Transverse colon (tissue), 4 donors: ENCODE measurements at regions not wholly inside any gene's neighbourhood (a gene's known extent, or its start where the extent isn't known, plus 50 kb on each side); places are given as distances from the start of the nearest gene placed in this dataset.

Experiments
- DNase-seq: peaks from one replicate; pipeline ENCODE4 v3.0.0-alpha.2; 2019
- H3K27ac ChIP-seq, 4 donors: fragments of 200-600 bp; sonication (generic); 2 replicates each; pipeline ENCODE4 v1.5.1; 2016 to 2018; ENCODE audit warnings: inconsistent platforms in 4 of 4
- H3K27me3 ChIP-seq: fragments of 200-600 bp; sonication (generic); 2 replicates; pipeline ENCODE4 v1.5.1; 2017; ENCODE audit warnings: inconsistent platforms
- H3K36me3 ChIP-seq, 4 donors: fragments of 200-600 bp; sonication (generic); 2 replicates each; pipeline ENCODE4 v1.5.1; 2017 to 2019; ENCODE audit warnings: inconsistent platforms in 4 of 4
- H3K4me1 ChIP-seq, 4 donors: fragments of 200-600 bp; sonication (generic); 2 replicates each; pipeline ENCODE4 v1.5.1; 2017 to 2020; ENCODE audit warnings: inconsistent platforms in 4 of 4
- H3K4me3 ChIP-seq, 4 donors: fragments of 200-600 bp; sonication (generic); 1 replicate in 1 of 4; 2 replicates in 3 of 4; pipeline versions ENCODE4 v1.5.1 to v1.6.1; 2017 to 2019; ENCODE audit warnings: inconsistent platforms in 4 of 4
- H3K9me3 ChIP-seq, 2 donors: fragments of 200-600 bp; sonication (generic); 2 replicates each; pipeline ENCODE4 v1.5.1; 2017 to 2019; ENCODE audit warnings: inconsistent platforms in 2 of 2
- CTCF ChIP-seq, 5 experiments: fragments of 200-600 bp in 3 of 5; fragments of 450-650 bp in 2 of 5; sonication (generic) in 3 of 5; IDR thresholded peaks; 1 replicate in 2 of 5; 2 replicates in 3 of 5; pipeline ENCODE4 v1.5.1; 2016 to 2017; ENCODE audit warnings: antibody characterized with exemption in 5 of 5, inconsistent platforms in 3 of 5, mild to moderate bottlenecking in 2 of 5, moderate library complexity in 1 of 5
- EP300 ChIP-seq: sonication (generic); formaldehyde crosslinking; IDR thresholded peaks from one replicate; pipeline ENCODE4 v1.6.1; 2017; ENCODE audit warnings: antibody characterized with exemption, low read depth
- POLR2A ChIP-seq: fragments of 450-650 bp; IDR thresholded peaks from one replicate; pipeline ENCODE4 v1.6.1; 2016; ENCODE audit warnings: antibody characterized with exemption, mild to moderate bottlenecking, moderate library complexity
- POLR2AphosphoS5 ChIP-seq, 3 donors: sonication (generic); formaldehyde crosslinking; IDR thresholded peaks; one replicate each; pipeline ENCODE4 v1.6.1; 2016; ENCODE audit warnings: antibody characterized with exemption in 3 of 3
- WGBS, 2 donors: methylation state at CpG; one replicate each; pipeline ENCODE4 v1.1.5; 2018; ENCODE audit warnings: low coverage in 1 of 2; 5-methylcytosine and 5-hydroxymethylcytosine counted together
- in situ Hi-C, 4 donors: fragments of 200-750 bp; cut with MboI; loops; one replicate each; pipeline versions ENCODE4 v1.15.0 to v1.15.1; 2017; ENCODE audit warnings: low sequenced_read_pairs in 3 of 4, low pct_ligation_motif_present in 1 of 4, low pct_unique_long_range_greater_than_20kb in 1 of 4
- intact Hi-C: fragments of 100-400 bp; cut with DNase I; formaldehyde crosslinking; loops from one replicate; pipeline ENCODE4 v1.15.1; 2023; ENCODE audit warnings: low total_unique reads

- Histone ChIP-seq H3K4me1 (no peaks in the 10 kb centered on the region), H3K4me3 (no peak overlapping the region), H3K9me3 (no peaks in the 10 kb centered on the region), H3K36me3 (no peaks in the 10 kb centered on the region), H3K27me3 (no peaks in the 10 kb centered on the region), H3K27ac (no peak overlapping the region)
- 66 to 81% methylated on average over 6 to 9 of the region's 9 CpGs for WGBS, 2 donors
- intact Hi-C loops, result no loop called here
- no peak for TF ChIP-seq CTCF (IDR thresholded peaks at IDR 0.05)
- TF ChIP-seq POLR2AphosphoS5 (IDR thresholded peaks at IDR 0.05), result no peak
- TF ChIP-seq EP300, result no peak
- no peak for TF ChIP-seq POLR2A
- DNase-seq, result no peak
- in situ Hi-C loops, result no loop called here
Observed at GRCh38 chr6:6793388-6794250, 205.1 kb downstream of the LY86 start.

- Histone ChIP-seq H3K4me3 (no peak overlapping the region), H3K4me1 (no peaks in the 10 kb centered on the region), H3K36me3 (no peaks in the 10 kb centered on the region), H3K27me3 (no peaks in the 10 kb centered on the region), H3K9me3 (no peaks in the 10 kb centered on the region), H3K27ac (no peak overlapping the region)
- TF ChIP-seq POLR2A (no peak), EP300 (no peak), POLR2AphosphoS5 (IDR thresholded peaks at IDR 0.05) (no peak), CTCF (IDR thresholded peaks at IDR 0.05) (no peak)
- intact Hi-C loops, result no loop called here
- in situ Hi-C loops, result no loop called here
- WGBS, 2 donors, result 84 to 100% methylated on average over 1 to 4 of the region's 4 CpGs
- DNase-seq, result no peak
Observed at GRCh38 chr6:6795393-6795792, 206.9 kb downstream of the LY86 start.

- in situ Hi-C loops, result no loop called here
- no peaks in the 10 kb centered on the region for H3K27me3 ChIP-seq
- TF ChIP-seq POLR2AphosphoS5 (IDR thresholded peaks at IDR 0.05) (no peak), POLR2A (no peak), CTCF (IDR thresholded peaks at IDR 0.05) (no peak), EP300 (no peak)
- intact Hi-C loops, result no loop called here
- H3K4me3 ChIP-seq, result no peak overlapping the region
- no peaks in the 10 kb centered on the region for H3K9me3 ChIP-seq
- WGBS, 2 donors, result 94% methylated on average over 6 to 11 of the region's 11 CpGs
- no peaks in the 10 kb centered on the region for H3K4me1 ChIP-seq
- DNase-seq, result no peak
- no peaks in the 10 kb centered on the region for H3K36me3 ChIP-seq
- no peak overlapping the region for H3K27ac ChIP-seq
Observed at GRCh38 chr6:6796818-6797217, 208.3 kb downstream of the LY86 start.

GRCh38 chr6:6798448-6798860 lies 209.9 kb downstream of the LY86 start:
- WGBS, 2 donors, result 75 to 81% methylated on average over 5 of the region's 5 CpGs
- in situ Hi-C loops (no loop called here), intact Hi-C loops (no loop called here)
- no peaks in the 10 kb centered on the region for H3K4me1 ChIP-seq
- H3K27me3 ChIP-seq, result no peaks in the 10 kb centered on the region
- TF ChIP-seq POLR2AphosphoS5 (IDR thresholded peaks at IDR 0.05) (no peak), EP300 (no peak), CTCF (IDR thresholded peaks at IDR 0.05) (no peak), POLR2A (no peak)
- no peak for DNase-seq
- no peak overlapping the region for H3K27ac ChIP-seq
- no peaks in the 10 kb centered on the region for H3K36me3 ChIP-seq
- no peaks in the 10 kb centered on the region for H3K9me3 ChIP-seq
- no peak overlapping the region for H3K4me3 ChIP-seq
